PC-9 (cell line): ENCODE measurements at regions not wholly inside any gene's neighbourhood (a gene's known extent, or its start where the extent isn't known, plus 50 kb on each side); places are given as distances from the start of the nearest gene placed in this dataset.

Experiments used
- CTCF ChIP-seq: fragments of 200-600 bp; sonication (generic); conservative IDR thresholded peaks from 2 replicates; pipeline ENCODE4 v1.6.1; 2017; ENCODE audit warnings: mixed run types, antibody characterized with exemption, mild to moderate bottlenecking, moderate library complexity
- EZH2 ChIP-seq: fragments of 200-600 bp; sonication (generic); IDR thresholded peaks from 2 replicates; pipeline ENCODE4 v1.8.0; 2017; ENCODE audit warnings: antibody characterized with exemption, low read depth

- TF ChIP-seq CTCF, result no peak
- TF ChIP-seq EZH2, result no peak
These were observed 177.8 kb downstream of the PTPRU start for GRCh38 chr1:29414086-29414485.
